H1 (cell line): ENCODE measurements at regions not wholly inside any gene's neighbourhood (a gene's known extent, or its start where the extent isn't known, plus 50 kb on each side); places are given as distances from the start of the nearest gene placed in this dataset.

Source experiments
- TF ChIP-seq, protein P1 (sequence below), 3 experiments: IDR thresholded peaks; 1 replicate in 2 of 3; 2 replicates in 1 of 3; pipeline versions ENCODE4 v1.5.1 to v1.6.1; 2011; ENCODE audit warnings: low read length in 3 of 3, mild to moderate bottlenecking in 3 of 3, inconsistent platforms in 2 of 3, low read depth in 1 of 3, moderate library complexity in 1 of 3; ENCODE audit not compliant: insufficient read depth in 1 of 3; ENCODE audit errors: control extremely low read depth in 1 of 3
- TF ChIP-seq, protein P2 (sequence below): IDR thresholded peaks from 2 replicates; pipeline ENCODE4 v1.6.1; 2011; ENCODE audit warnings: low read length, improper control_type of control experiment

DNA sequence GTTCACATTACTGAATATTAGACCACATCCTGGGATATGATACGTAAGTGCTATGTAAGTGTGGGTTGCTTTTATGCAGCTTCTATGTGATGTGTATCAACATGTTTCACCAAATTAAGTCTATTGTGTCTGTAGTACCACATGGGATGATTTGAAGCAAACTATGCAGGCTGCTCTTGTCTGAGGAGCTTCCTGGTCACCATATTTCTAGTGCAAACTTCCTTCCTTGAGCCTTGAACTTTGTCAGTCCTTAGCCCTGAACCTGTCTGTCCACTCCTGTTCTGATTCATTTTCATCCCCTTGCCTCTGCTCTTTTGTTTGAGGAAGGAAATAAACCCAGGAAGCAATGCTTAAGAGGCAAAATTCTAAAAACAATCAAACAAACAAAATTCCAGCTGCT is 117.5 kb upstream of the VANGL1 start:
- TF ChIP-seq, protein P1, sequence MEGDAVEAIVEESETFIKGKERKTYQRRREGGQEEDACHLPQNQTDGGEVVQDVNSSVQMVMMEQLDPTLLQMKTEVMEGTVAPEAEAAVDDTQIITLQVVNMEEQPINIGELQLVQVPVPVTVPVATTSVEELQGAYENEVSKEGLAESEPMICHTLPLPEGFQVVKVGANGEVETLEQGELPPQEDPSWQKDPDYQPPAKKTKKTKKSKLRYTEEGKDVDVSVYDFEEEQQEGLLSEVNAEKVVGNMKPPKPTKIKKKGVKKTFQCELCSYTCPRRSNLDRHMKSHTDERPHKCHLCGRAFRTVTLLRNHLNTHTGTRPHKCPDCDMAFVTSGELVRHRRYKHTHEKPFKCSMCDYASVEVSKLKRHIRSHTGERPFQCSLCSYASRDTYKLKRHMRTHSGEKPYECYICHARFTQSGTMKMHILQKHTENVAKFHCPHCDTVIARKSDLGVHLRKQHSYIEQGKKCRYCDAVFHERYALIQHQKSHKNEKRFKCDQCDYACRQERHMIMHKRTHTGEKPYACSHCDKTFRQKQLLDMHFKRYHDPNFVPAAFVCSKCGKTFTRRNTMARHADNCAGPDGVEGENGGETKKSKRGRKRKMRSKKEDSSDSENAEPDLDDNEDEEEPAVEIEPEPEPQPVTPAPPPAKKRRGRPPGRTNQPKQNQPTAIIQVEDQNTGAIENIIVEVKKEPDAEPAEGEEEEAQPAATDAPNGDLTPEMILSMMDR (IDR thresholded peaks at IDR 0.05; ENCODE audit: control extremely low read depth in 1 of 3, insufficient read depth in 1 of 3, low read depth in 1 of 3, low read length in 3 of 3) = no peak
- TF ChIP-seq, protein P2, sequence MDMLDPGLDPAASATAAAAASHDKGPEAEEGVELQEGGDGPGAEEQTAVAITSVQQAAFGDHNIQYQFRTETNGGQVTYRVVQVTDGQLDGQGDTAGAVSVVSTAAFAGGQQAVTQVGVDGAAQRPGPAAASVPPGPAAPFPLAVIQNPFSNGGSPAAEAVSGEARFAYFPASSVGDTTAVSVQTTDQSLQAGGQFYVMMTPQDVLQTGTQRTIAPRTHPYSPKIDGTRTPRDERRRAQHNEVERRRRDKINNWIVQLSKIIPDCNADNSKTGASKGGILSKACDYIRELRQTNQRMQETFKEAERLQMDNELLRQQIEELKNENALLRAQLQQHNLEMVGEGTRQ = no peak
